ENCODE measurements at regions not wholly inside any gene's neighbourhood (a gene's known extent, or its start where the extent isn't known, plus 50 kb on each side); places are given as distances from the start of the nearest gene placed in this dataset.

DNA sequence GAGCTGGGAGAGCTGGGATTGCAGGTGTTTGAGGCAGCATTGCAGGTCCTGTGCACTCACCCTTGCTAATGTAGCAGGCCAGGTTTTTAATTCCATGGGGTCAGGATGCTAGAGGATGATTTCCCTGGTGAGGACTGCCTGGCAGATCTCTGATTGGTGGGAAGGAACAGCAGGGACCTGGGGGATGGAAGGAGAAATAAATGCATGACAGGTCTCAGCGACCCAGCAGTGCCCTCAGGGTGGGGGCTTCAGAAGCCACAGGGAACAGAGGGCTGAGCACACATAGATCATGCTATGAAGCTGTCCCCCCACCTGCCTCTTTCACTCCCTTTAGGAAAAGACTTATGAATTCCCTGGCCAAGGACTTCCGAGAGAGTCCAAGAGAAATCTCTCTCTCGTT lies 255.5 kb upstream of the N4BP1 start:
- no peak for TF ChIP-seq POLR2A (IDR thresholded peaks at IDR 0.05; ENCODE audit: low read depth, low read length)
- TF ChIP-seq TAF1 (IDR thresholded peaks at IDR 0.05; ENCODE audit: borderline replicate concordance, low read depth, low read length), result no peak
- TF ChIP-seq POLR2AphosphoS5 (IDR thresholded peaks at IDR 0.05; ENCODE audit: low read depth, low read length), result no peak

All from GM12892 (cell line).